ENCODE measurements at regions not wholly inside any gene's neighbourhood (a gene's known extent, or its start where the extent isn't known, plus 50 kb on each side); places are given as distances from the start of the nearest gene placed in this dataset.

DNA sequence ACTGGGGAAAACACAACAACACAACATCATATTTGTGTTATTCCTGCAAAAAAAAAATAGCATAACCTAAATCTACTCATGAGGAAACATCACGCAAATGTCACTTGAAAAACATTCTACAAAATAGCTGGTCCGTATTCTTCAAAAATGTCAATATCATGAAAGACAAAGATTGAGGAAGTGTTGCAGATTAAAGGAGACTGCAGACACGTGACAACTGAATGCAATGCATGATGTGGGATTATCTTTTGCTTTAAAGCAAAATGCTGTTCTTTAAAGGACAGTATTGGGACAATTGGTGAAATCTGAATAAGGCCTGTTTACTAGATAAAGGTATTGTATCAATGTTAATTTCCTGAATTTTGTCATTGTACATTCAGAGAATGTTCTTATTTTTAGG is 157.7 kb downstream of the SMIM20 start:
- no peak for DNase-seq

- DNase-seq: no peak
These were observed 160.0 kb downstream of the SMIM20 start for GRCh38 chr4:26073886-26074560.

DNA sequence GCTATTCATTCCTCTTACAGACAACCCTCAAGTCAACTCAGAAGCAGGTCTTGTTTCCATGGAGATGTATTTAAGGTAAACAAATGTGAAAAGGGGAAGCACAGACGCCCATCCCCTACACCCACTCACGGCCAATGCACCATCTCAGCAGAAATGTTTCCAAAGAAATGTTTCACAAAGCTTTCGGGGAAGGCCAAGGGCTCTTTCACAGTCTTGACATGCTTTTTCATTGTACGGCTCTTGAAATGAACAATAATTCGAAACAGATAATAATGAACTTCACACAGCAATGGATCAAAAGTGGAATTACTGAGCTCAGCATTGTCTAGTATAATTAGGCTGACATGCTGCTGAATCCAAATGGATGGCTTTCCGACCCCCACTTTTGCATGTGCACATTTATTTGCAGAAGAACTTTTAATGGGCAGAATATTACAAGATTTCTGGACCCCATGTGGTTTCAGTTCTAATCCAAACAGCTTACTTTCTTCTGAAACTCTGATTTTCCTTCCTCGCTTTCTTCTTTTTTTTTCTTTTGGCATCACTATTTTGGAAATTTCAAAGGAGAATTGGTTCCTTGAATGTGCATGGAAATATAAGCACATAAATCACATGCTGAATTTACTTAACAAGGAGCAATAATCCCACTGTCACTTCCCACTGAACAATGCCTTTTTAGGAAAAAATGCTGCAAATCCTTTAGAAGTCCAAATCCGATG is 160.9 kb downstream of the SMIM20 start:
- DNase-seq: peak in 1 of 2 donors; percentile 40

DNA sequence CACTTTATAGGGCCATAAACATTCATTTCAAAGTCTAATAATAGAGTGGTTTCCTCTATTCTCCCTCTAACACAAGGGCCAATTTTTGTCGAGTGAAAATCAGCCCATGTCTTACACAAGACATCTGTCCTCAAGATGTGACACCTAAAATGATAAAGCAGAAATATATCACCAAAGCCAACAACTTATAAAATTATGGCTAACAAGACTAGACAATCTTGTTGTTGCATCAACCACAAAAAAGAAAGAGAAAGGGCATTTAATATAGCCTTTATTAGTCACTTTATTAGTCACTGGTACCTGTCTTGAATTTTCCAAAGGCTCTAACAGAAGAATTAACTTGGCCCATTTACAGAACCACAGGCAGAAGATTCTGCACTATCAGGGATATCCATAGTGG is 161.6 kb downstream of the SMIM20 start:
- no peak for DNase-seq

GRCh38 chr4:26076000-26076587 is 162.1 kb downstream of the SMIM20 start:
- DNase-seq: no peak

GRCh38 chr4:26076896-26077295 is 162.9 kb downstream of the SMIM20 start:
- DNase-seq: no peak

DNA sequence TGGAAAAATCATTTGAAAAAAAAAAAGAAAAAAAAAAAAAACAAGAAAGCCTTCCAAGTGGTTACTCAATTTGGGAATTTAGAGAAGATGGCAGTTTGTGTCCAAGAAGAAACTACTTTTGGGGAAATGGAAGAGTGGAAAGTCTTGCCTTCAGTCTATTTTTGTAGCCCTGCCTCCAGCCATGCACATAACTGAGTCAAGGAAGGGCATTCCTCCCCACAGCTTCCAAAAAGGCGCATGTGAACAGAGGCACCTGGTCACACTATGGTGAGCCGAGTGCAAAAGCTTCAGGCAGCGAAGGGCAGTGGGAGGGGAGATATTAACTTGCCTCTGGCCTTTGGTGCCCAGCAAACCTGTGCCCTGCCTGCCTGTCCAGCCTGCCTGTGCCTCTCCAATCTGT is 163.7 kb downstream of the SMIM20 start:
- no peak for DNase-seq

DNA sequence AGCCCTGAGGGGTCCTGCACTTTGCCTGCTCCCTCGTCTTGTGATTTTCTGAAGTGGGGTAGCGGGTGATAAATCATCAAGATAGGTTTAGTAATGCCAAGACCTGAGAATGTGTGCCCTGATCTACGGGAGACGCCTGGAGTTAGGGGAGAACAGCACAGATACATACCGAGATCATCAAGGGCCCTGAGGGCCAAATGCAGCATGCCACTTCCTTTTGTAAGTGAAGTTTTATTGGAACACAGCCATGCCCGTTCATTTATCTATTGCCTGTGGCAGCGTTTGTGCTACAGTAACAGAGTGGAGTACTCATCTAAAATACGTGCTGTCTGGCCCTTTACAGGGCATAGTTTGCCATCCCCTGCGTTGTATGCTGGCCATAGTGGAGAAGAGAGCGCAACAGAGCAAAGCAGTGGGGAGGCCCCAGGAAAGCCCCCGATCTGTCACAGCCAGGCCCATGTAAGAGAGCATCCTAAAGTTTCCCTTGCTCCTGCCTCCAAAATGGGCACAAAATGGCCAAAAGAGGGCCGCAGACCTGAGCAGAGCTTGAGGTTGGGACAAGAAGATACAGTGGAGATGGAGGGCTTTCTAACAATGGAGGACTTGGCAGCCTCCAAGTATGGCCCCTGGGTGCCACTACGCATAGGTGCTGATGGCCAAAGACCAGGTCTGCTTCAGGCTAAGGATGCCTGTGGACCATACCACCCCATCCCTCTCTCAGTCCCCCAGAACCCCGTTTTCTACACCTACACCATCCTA is 167.0 kb downstream of the SMIM20 start:
- DNase-seq: no peak

- no peak for DNase-seq
These were observed 167.9 kb downstream of the SMIM20 start for GRCh38 chr4:26081795-26082498.

DNA sequence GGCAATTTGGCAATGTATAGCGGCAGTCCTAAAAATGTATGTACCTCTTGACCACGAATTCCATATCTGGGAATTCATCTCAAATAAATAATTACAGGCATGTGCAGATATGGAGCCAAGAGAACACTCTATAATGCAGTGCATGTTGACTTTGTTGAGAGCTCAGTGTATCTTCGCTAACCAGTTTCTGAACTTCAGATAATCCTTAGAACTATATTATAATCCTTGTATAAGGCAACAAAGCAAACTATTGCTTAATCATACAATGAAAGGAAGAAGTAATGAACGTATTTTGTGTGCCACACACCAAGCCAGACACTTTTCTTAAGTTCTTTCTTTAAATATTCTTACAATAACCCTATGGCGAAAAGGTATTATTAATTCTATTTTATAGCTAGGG is 168.5 kb downstream of the SMIM20 start:
- no peak for DNase-seq

GRCh38 chr4:26083987-26084386 is 170.0 kb downstream of the SMIM20 start:
- no peak for DNase-seq

DNA sequence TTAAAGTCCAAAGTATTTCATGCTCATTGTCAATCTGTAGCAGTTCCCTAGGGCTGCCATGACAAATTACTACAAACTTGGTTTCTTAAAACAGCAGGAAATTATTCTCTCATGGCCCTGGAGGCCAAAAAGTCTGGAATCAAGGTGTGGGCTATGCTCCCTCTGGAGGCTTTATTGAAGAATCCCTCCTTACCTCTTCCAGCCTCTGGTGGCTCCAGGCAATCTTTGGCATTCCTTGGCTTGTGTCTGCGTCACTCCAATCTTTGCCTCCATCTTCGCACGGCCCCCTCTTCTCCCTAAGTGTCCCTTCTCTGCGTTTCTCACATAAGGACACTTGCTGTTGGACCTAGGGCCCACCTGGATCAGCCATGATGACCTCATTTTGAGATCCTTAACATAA is 170.4 kb downstream of the SMIM20 start:
- no peak for DNase-seq

DNA sequence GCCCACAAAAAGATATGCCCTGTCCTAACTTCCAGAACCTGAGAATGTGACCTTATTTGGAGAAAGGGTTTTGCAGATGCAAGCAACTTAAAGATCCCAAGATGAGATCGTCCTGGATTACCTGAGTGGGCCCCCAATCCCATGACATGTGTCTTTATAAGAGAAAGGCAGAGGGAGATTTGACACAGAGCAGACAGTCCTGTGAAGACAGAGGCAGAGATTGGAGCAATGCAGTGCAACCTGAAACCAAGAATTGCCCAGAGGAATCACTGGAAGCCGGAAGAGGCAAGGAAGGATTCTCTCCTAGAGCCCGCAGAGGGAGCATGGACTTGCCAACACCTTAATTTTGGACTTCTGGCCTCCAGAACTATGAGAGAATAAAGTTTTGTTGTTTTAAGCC is 171.5 kb downstream of the SMIM20 start:
- DNase-seq: no peak

GRCh38 chr4:26086621-26087441 is 172.8 kb downstream of the SMIM20 start:
- no peak for DNase-seq

GRCh38 chr4:26088433-26088928 is 174.5 kb downstream of the SMIM20 start:
- DNase-seq: no peak

DNA sequence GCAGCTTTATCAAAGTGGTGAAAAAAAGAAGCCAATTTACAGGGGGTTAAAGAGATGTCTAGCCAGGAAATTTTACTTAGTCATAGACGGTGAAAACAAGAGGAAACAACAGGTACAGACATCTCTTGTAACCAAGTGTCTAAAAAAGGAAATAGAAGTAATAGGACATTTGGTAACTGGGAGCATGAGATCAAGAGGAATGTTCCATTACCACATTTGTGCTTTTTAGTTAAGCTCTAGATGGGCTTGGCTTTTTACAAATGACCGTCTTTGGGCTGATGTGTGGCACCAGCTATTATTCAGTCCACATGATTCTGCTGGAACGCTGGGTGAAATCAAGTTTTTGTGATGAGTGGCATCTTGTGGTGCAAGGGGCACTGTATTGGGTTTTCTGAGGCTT is 179.5 kb downstream of the SMIM20 start:
- DNase-seq: no peak

GRCh38 chr4:26094076-26094475 is 180.1 kb downstream of the SMIM20 start:
- no peak for DNase-seq

- DNase-seq: no peak
These were observed 180.9 kb downstream of the SMIM20 start for GRCh38 chr4:26094911-26095310.

GRCh38 chr4:26099967-26100366 is 185.9 kb downstream of the SMIM20 start:
- DNase-seq: no peak

- no peak for DNase-seq
These were observed 187.0 kb downstream of the SMIM20 start for GRCh38 chr4:26101011-26101410.

Measured in right lung (tissue), 2 donors.